Thoracic aorta (tissue), 2 donors: ENCODE measurements at regions not wholly inside any gene's neighbourhood (a gene's known extent, or its start where the extent isn't known, plus 50 kb on each side); places are given as distances from the start of the nearest gene placed in this dataset.

Source experiments
- ATAC-seq: fragments of 150-250 bp; one replicate; pipeline ENCODE4 v1.8.0; 2017; ENCODE audit warnings: low read depth; ENCODE audit not compliant: insufficient number of reproducible peaks, low FRiP score
- DNase-seq: peaks from one replicate; pipeline ENCODE4 v3.0.0-alpha.2; 2020; ENCODE audit warnings: low spot score
- H3K27ac ChIP-seq, 2 donors: fragments of 200-600 bp; sonication (generic); 1 replicate in 1 of 2; 2 replicates in 1 of 2; pipeline ENCODE4 v1.5.1; 2016; ENCODE audit warnings: mild to moderate bottlenecking in 2 of 2, moderate library complexity in 2 of 2
- H3K27me3 ChIP-seq: fragments of 200-600 bp; sonication (generic); replicated peaks from 2 replicates; pipeline ENCODE4 v1.6.0; 2016; ENCODE audit warnings: mild to moderate bottlenecking; ENCODE audit not compliant: insufficient read depth
- H3K36me3 ChIP-seq: fragments of 200-600 bp; sonication (generic); one replicate; pipeline ENCODE4 v1.5.1; 2016
- H3K4me1 ChIP-seq, 2 donors: fragments of 200-600 bp; sonication (generic); 1 replicate in 1 of 2; 2 replicates in 1 of 2; pipeline versions ENCODE4 v1.5.1 to v1.6.0; 2016; ENCODE audit warnings: low read depth in 2 of 2, mild to moderate bottlenecking in 1 of 2; ENCODE audit not compliant: control insufficient read depth in 1 of 2
- H3K4me3 ChIP-seq: fragments of 200-600 bp; sonication (generic); 2 replicates; pipeline ENCODE4 v1.5.1; 2016; ENCODE audit warnings: mild to moderate bottlenecking
- H3K9me3 ChIP-seq: fragments of 200-600 bp; sonication (generic); 2 replicates; pipeline ENCODE4 v1.5.1; 2016
- CTCF ChIP-seq: fragments of 200-600 bp; sonication (generic); IDR thresholded peaks from one replicate; pipeline ENCODE4 v1.5.1; 2019; ENCODE audit warnings: antibody characterized with exemption

GRCh38 chr9:74016004-74016403 is 481.1 kb upstream of the RORB start:
- no peak for TF ChIP-seq CTCF
- H3K36me3 ChIP-seq, result no peaks in the 10 kb centered on the region
- H3K4me1 ChIP-seq, result no peaks in the 10 kb centered on the region
- no peaks in the 10 kb centered on the region for H3K27me3 ChIP-seq
- DNase-seq, result no peak
- H3K4me3 ChIP-seq, result no peak overlapping the region
- H3K9me3 ChIP-seq, result no peaks in the 10 kb centered on the region
- no peak overlapping the region for H3K27ac ChIP-seq
- no peak for ATAC-seq

GRCh38 chr9:74025402-74025925 is 471.7 kb upstream of the RORB start:
- H3K9me3 ChIP-seq, result no peaks in the 10 kb centered on the region
- ATAC-seq, result no peak
- H3K4me1 ChIP-seq, result no peaks in the 10 kb centered on the region
- no peak for TF ChIP-seq CTCF
- H3K4me3 ChIP-seq, result no peak overlapping the region
- DNase-seq, result no peak
- H3K36me3 ChIP-seq, result no peaks in the 10 kb centered on the region
- H3K27ac ChIP-seq, result no peak overlapping the region
- H3K27me3 ChIP-seq, result no peaks in the 10 kb centered on the region

GRCh38 chr9:74032421-74032820 is 464.7 kb upstream of the RORB start:
- no peak for TF ChIP-seq CTCF
- Histone ChIP-seq H3K27ac (no peak overlapping the region), H3K9me3 (no peaks in the 10 kb centered on the region), H3K36me3 (no peaks in the 10 kb centered on the region), H3K27me3 (no peaks in the 10 kb centered on the region), H3K4me3 (no peak overlapping the region), H3K4me1 (no peaks in the 10 kb centered on the region)
- DNase-seq (no peak), ATAC-seq (no peak)

GRCh38 chr9:74035786-74036185 is 461.3 kb upstream of the RORB start:
- no peaks in the 10 kb centered on the region for H3K4me1 ChIP-seq
- no peak overlapping the region for H3K4me3 ChIP-seq
- DNase-seq (no peak), ATAC-seq (no peak)
- no peaks in the 10 kb centered on the region for H3K27me3 ChIP-seq
- H3K36me3 ChIP-seq, result no peaks in the 10 kb centered on the region
- TF ChIP-seq CTCF, result no peak
- no peaks in the 10 kb centered on the region for H3K9me3 ChIP-seq
- no peak overlapping the region for H3K27ac ChIP-seq

- no peak overlapping the region for H3K27ac ChIP-seq
- no peaks in the 10 kb centered on the region for H3K4me1 ChIP-seq
- no peak for ATAC-seq
- DNase-seq, result no peak
- no peaks in the 10 kb centered on the region for H3K36me3 ChIP-seq
- H3K4me3 ChIP-seq, result no peak overlapping the region
- TF ChIP-seq CTCF, result no peak
- no peaks in the 10 kb centered on the region for H3K9me3 ChIP-seq
- H3K27me3 ChIP-seq, result no peaks in the 10 kb centered on the region
Observed at GRCh38 chr9:74036549-74037231, 460.4 kb upstream of the RORB start.
